ENCODE measurements at regions not wholly inside any gene's neighbourhood (a gene's known extent, or its start where the extent isn't known, plus 50 kb on each side); places are given as distances from the start of the nearest gene placed in this dataset.

- TF ChIP-seq, protein P1, sequence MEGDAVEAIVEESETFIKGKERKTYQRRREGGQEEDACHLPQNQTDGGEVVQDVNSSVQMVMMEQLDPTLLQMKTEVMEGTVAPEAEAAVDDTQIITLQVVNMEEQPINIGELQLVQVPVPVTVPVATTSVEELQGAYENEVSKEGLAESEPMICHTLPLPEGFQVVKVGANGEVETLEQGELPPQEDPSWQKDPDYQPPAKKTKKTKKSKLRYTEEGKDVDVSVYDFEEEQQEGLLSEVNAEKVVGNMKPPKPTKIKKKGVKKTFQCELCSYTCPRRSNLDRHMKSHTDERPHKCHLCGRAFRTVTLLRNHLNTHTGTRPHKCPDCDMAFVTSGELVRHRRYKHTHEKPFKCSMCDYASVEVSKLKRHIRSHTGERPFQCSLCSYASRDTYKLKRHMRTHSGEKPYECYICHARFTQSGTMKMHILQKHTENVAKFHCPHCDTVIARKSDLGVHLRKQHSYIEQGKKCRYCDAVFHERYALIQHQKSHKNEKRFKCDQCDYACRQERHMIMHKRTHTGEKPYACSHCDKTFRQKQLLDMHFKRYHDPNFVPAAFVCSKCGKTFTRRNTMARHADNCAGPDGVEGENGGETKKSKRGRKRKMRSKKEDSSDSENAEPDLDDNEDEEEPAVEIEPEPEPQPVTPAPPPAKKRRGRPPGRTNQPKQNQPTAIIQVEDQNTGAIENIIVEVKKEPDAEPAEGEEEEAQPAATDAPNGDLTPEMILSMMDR (IDR thresholded peaks at IDR 0.05) = no peak
- no peak for TF ChIP-seq ZFX (IDR thresholded peaks at IDR 0.05; ENCODE audit: borderline replicate concordance)
These were observed 550.1 kb upstream of the PCDH20 start for GRCh38 chr13:61965756-61966155.

Data from 22Rv1 (cell line).